ENCODE measurements at regions not wholly inside any gene's neighbourhood (a gene's known extent, or its start where the extent isn't known, plus 50 kb on each side); places are given as distances from the start of the nearest gene placed in this dataset.

GRCh38 chr11:80960381-80961029 lies 1519.7 kb upstream of the TENM4 start:
- POLR2A ChIA-PET, result no interaction called here
- FAIRE-seq, result no peak

GRCh38 chr11:80959751-80960150 lies 1518.9 kb upstream of the TENM4 start:
- FAIRE-seq, result no peak
- H3K4me2 ChIP-seq (ENCODE audit: low read depth, low read length), result no peak overlapping the region
- CTCF ChIA-PET (ENCODE audit: low intra/inter-chr PET ratio, low total read pairs), result no interaction called here
- no peaks in the 10 kb centered on the region for H4K20me1 ChIP-seq (ENCODE audit: insufficient read depth, low read length)
- no peak overlapping the region for H3K27ac ChIP-seq (ENCODE audit: extremely low read length, insufficient read depth, low read length)
- no TSS peak for BruUV-seq (replicated peaks)
- intact Hi-C loops (cut with micrococcal nuclease; ENCODE audit: unreplicated experiment), result no loop called here
- in situ Hi-C loops (cut with HindIII; ENCODE audit: extremely low pct_ligation_motif_present, low pct_unique_long_range_greater_than_20kb), result no loop called here
- no peak for DNase-seq (ENCODE audit: low spot score)
- no peak for ATAC-seq
- H3K36me3 ChIP-seq (replicated peaks in 1 of 2; ENCODE audit: control insufficient read depth in 1 of 2, insufficient read depth in 2 of 2, low read length in 2 of 2), result no peaks in the 10 kb centered on the region
- no peaks in the 10 kb centered on the region for H3K79me2 ChIP-seq (ENCODE audit: insufficient read depth, low read length)
- H3K9me3 ChIP-seq (ENCODE audit: low read length), result no peaks in the 10 kb centered on the region
- 8% methylated on average over 2 of the region's 2 CpGs for WGBS (ENCODE audit: low lambda C conversion rate)
- H2AFZ ChIP-seq (ENCODE audit: low read length), result no peak overlapping the region
- no peak overlapping the region for H3K9ac ChIP-seq (ENCODE audit: insufficient read depth, low read depth, low read length)
- POLR2A ChIA-PET, result no interaction called here
- H3K4me3 ChIP-seq (replicated peaks in 1 of 3; ENCODE audit: insufficient read depth in 1 of 3, low read depth in 2 of 3, low read length in 3 of 3), result no peak overlapping the region
- no peaks in the 10 kb centered on the region for H3K4me1 ChIP-seq (ENCODE audit: insufficient read depth, low read length)
- H3K27me3 ChIP-seq (ENCODE audit: control insufficient read depth in 1 of 2, insufficient read depth in 2 of 2, low read length in 2 of 2), result no peaks in the 10 kb centered on the region
- TF ChIP-seq CENPBD1 (CRISPR knock-in tag; IDR thresholded peaks at IDR 0.05; ENCODE audit: borderline replicate concordance, low read depth) (no peak), PRMT3 (CRISPR knock-in tag; IDR thresholded peaks at IDR 0.05; ENCODE audit: borderline replicate concordance, low read depth) (no peak), RCOR2 (CRISPR knock-in tag; IDR thresholded peaks at IDR 0.05) (no peak), ATRX (CRISPR knock-in tag; IDR thresholded peaks at IDR 0.05; ENCODE audit: borderline replicate concordance) (no peak), SIX1 (CRISPR knock-in tag; IDR thresholded peaks at IDR 0.05; ENCODE audit: borderline replicate concordance) (no peak), FOSL2 (CRISPR knock-in tag; IDR thresholded peaks at IDR 0.05) (no peak), STAG1 (CRISPR knock-in tag; IDR thresholded peaks at IDR 0.05) (no peak), ZBTB14 (CRISPR knock-in tag; IDR thresholded peaks at IDR 0.05) (no peak), EEA1 (CRISPR knock-in tag; IDR thresholded peaks at IDR 0.05; ENCODE audit: borderline replicate concordance) (no peak), SMARCC2 (IDR thresholded peaks at IDR 0.05) (no peak), ZNF780A (CRISPR knock-in tag; IDR thresholded peaks at IDR 0.05) (no peak), MLXIP (CRISPR knock-in tag; IDR thresholded peaks at IDR 0.05; ENCODE audit: borderline replicate concordance) (no peak)

More at GRCh38 chr11:80960381-80961029, 1519.7 kb upstream of the TENM4 start:
- DNase-seq (ENCODE audit: low spot score), result no peak
- Histone ChIP-seq H4K20me1 (ENCODE audit: insufficient read depth, low read length) (no peaks in the 10 kb centered on the region), H3K36me3 (replicated peaks in 1 of 2; ENCODE audit: control insufficient read depth in 1 of 2, insufficient read depth in 2 of 2, low read length in 2 of 2) (no peaks in the 10 kb centered on the region), H3K9me3 (ENCODE audit: low read length) (no peaks in the 10 kb centered on the region), H3K9ac (ENCODE audit: insufficient read depth, low read depth, low read length) (no peak overlapping the region), H3K4me3 (replicated peaks in 1 of 3; ENCODE audit: insufficient read depth in 1 of 3, low read depth in 2 of 3, low read length in 3 of 3) (no peak overlapping the region), H3K4me2 (ENCODE audit: low read depth, low read length) (no peak overlapping the region), H3K4me1 (ENCODE audit: insufficient read depth, low read length) (no peaks in the 10 kb centered on the region), H2AFZ (ENCODE audit: low read length) (no peak overlapping the region), H3K79me2 (ENCODE audit: insufficient read depth, low read length) (no peaks in the 10 kb centered on the region), H3K27me3 (ENCODE audit: control insufficient read depth in 1 of 2, insufficient read depth in 2 of 2, low read length in 2 of 2) (no peaks in the 10 kb centered on the region), H3K27ac (ENCODE audit: extremely low read length, insufficient read depth, low read length) (no peak overlapping the region)
- in situ Hi-C loops (cut with HindIII; ENCODE audit: extremely low pct_ligation_motif_present, low pct_unique_long_range_greater_than_20kb) (no loop called here), intact Hi-C loops (cut with micrococcal nuclease; ENCODE audit: unreplicated experiment) (no loop called here)
- CTCF ChIA-PET (ENCODE audit: low intra/inter-chr PET ratio, low total read pairs), result no interaction called here
- no TSS peak for BruUV-seq (replicated peaks)
- TF ChIP-seq HDAC2 (CRISPR knock-in tag; IDR thresholded peaks at IDR 0.05) (no peak), CENPBD1 (CRISPR knock-in tag; IDR thresholded peaks at IDR 0.05; ENCODE audit: borderline replicate concordance, low read depth) (no peak), TEAD2 (CRISPR knock-in tag; IDR thresholded peaks at IDR 0.05) (no peak), XRCC5 (optimal IDR thresholded peaks at IDR 0.05; ENCODE audit: low read length) (no peak)
- ATAC-seq, result no peak
- WGBS (ENCODE audit: low lambda C conversion rate), result 0% methylated on average over 2 of the region's 2 CpGs
